Gastroesophageal sphincter (tissue), 4 donors: ENCODE measurements at regions not wholly inside any gene's neighbourhood (a gene's known extent, or its start where the extent isn't known, plus 50 kb on each side); places are given as distances from the start of the nearest gene placed in this dataset.

Source experiments
- ATAC-seq: fragments of 150-250 bp; one replicate; pipeline ENCODE4 v1.9.1; 2016; ENCODE audit warnings: mild to moderate bottlenecking, moderate library complexity
- H3K27ac ChIP-seq, 4 donors: fragments of 200-600 bp; sonication (generic) in 3 of 4; 1 replicate in 3 of 4; 2 replicates in 1 of 4; pipeline ENCODE4 v1.5.1; 2016 to 2019
- H3K27me3 ChIP-seq: fragments of 200-600 bp; sonication (generic); one replicate; pipeline ENCODE4 v1.5.1; 2019
- H3K36me3 ChIP-seq, 2 donors: fragments of 200-600 bp; sonication (generic); one replicate each; pipeline ENCODE4 v1.5.1; 2019; ENCODE audit warnings: control low read depth in 1 of 2
- H3K4me1 ChIP-seq, 3 donors: fragments of 200-600 bp; sonication (generic); 1 replicate in 2 of 3; 2 replicates in 1 of 3; pipeline ENCODE4 v1.5.1; 2016 to 2019; ENCODE audit warnings: control low read depth in 2 of 3
- H3K4me3 ChIP-seq, 2 donors: fragments of 200-600 bp; sonication (generic); one replicate each; pipeline ENCODE4 v1.5.1; 2019; ENCODE audit warnings: mild to moderate bottlenecking in 1 of 2, moderate library complexity in 1 of 2
- H3K9me3 ChIP-seq, 3 donors: fragments of 200-600 bp; sonication (generic); one replicate each; pipeline ENCODE4 v1.5.1; 2017 to 2019; ENCODE audit warnings: control low read depth in 2 of 3
- EP300 ChIP-seq: sonication (generic); formaldehyde crosslinking; IDR thresholded peaks from one replicate; pipeline ENCODE4 v1.6.1; 2017; ENCODE audit warnings: antibody characterized with exemption, mild to moderate bottlenecking
- POLR2A ChIP-seq, 2 donors: fragments of 450-650 bp; IDR thresholded peaks; one replicate each; pipeline ENCODE4 v1.6.1; 2017; ENCODE audit warnings: antibody characterized with exemption in 2 of 2, mild to moderate bottlenecking in 2 of 2, moderate library complexity in 1 of 2
- POLR2AphosphoS5 ChIP-seq: sonication (generic); formaldehyde crosslinking; IDR thresholded peaks from one replicate; pipeline ENCODE4 v1.6.1; 2017; ENCODE audit warnings: antibody characterized with exemption
- WGBS, 2 donors: methylation state at CpG; one replicate each; pipeline ENCODE4 v1.1.5; 2018; ENCODE audit warnings: low coverage in 1 of 2; 5-methylcytosine and 5-hydroxymethylcytosine counted together
- TF ChIP-seq, protein P1 (sequence below), 4 experiments: fragments of 200-600 bp in 2 of 4; fragments of 450-650 bp in 2 of 4; sonication (generic) in 1 of 4; IDR thresholded peaks; one replicate each; pipeline ENCODE4 v1.5.1; 2017 to 2019; ENCODE audit warnings: antibody characterized with exemption in 4 of 4, mild to moderate bottlenecking in 2 of 4, moderate library complexity in 2 of 4

DNA sequence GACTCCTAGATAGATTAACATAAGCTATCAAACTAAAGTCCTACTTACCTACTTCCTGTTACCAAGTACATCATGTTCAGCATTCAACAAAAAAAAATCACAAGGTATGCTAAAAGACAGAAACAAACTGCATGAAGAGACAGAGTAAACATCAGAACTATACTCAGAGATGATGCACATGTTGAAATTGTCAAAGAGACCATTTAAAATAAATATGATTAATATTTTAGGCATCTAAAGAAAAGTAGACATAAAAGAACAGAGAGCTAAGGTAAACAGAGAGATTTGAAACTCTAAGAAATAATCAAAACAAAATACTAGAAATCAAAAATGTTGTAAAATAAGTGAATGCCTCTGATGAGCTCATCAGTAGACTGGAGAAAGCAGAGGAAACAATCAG is 224.8 kb upstream of the STAC start:
- no peak for ATAC-seq
- no peak overlapping the region for H3K4me3 ChIP-seq
- H3K9me3 ChIP-seq: no peaks in the 10 kb centered on the region
- H3K27ac ChIP-seq: no peak overlapping the region
- H3K36me3 ChIP-seq: no peaks in the 10 kb centered on the region
- H3K4me1 ChIP-seq: no peaks in the 10 kb centered on the region
- H3K27me3 ChIP-seq: no peaks in the 10 kb centered on the region
- TF ChIP-seq POLR2A (IDR thresholded peaks at IDR 0.05): no peak
- TF ChIP-seq, protein P1, sequence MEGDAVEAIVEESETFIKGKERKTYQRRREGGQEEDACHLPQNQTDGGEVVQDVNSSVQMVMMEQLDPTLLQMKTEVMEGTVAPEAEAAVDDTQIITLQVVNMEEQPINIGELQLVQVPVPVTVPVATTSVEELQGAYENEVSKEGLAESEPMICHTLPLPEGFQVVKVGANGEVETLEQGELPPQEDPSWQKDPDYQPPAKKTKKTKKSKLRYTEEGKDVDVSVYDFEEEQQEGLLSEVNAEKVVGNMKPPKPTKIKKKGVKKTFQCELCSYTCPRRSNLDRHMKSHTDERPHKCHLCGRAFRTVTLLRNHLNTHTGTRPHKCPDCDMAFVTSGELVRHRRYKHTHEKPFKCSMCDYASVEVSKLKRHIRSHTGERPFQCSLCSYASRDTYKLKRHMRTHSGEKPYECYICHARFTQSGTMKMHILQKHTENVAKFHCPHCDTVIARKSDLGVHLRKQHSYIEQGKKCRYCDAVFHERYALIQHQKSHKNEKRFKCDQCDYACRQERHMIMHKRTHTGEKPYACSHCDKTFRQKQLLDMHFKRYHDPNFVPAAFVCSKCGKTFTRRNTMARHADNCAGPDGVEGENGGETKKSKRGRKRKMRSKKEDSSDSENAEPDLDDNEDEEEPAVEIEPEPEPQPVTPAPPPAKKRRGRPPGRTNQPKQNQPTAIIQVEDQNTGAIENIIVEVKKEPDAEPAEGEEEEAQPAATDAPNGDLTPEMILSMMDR (IDR thresholded peaks at IDR 0.05): no peak
- TF ChIP-seq EP300: no peak
- TF ChIP-seq POLR2AphosphoS5: no peak

DNA sequence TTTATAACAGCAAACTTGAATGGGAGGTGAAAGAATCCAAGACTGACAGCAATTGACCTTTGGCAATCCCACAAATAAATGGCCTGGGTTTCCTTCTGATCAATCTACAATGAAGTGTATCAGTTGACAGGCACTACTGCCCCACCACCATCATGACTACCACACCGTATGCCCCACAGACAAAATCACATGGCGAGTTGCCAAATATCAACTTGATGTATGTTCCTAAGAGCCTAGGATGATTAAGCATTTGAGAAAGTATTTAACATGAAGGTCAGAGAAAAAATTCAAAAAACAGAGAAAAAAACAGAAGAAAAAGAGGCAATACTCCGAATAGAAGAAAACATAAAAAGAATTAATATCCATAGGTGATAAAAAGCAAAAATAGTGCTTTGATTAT is 215.9 kb upstream of the STAC start:
- Histone ChIP-seq H3K9me3 (no peaks in the 10 kb centered on the region), H3K4me1 (no peaks in the 10 kb centered on the region), H3K36me3 (no peaks in the 10 kb centered on the region), H3K4me3 (no peak overlapping the region), H3K27ac (no peak overlapping the region), H3K27me3 (no peaks in the 10 kb centered on the region)
- no peak for ATAC-seq
- 51 to 52% methylated on average over 3 of the region's 3 CpGs for WGBS, 2 donors
- TF ChIP-seq POLR2AphosphoS5 (no peak), EP300 (no peak), POLR2A (IDR thresholded peaks at IDR 0.05) (no peak)
- TF ChIP-seq, protein P1 (IDR thresholded peaks at IDR 0.05): no peak

DNA sequence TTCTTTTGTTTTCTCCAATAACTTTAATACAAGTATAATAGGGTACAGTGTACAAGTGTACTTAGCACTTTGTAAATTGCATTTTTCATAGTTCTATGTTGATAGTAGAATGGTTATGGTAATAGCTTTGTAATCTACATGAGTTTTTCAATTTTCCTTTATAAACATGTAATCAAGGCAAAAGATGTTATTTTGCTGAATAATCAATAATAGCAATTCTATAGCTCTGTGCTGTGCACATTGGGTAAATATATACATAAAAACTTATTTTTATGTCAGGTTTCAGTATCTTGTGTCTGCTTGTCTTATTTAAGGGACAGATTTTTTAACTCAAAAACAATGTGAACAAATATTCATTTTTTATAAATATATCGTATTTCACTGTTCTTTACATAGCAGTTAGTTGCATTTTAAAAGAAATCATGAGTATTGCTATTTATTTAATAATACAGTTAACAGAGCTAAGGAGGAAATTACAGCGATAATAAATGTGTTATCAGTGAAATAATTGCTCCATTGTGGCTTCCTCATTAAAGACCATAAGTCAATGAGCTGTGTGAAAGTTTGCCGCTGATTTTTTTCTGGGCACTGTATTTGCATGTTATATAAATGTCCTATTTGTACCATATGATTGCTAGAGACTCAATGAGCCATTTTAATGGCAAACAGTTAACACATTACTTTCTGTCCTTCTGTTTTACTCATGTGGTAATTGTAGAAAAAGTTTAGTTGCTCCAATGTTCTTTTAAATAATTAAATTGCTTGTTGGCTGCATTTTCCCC is 214.6 kb upstream of the STAC start:
- Histone ChIP-seq H3K36me3 (no peaks in the 10 kb centered on the region), H3K4me3 (no peak overlapping the region), H3K9me3 (no peaks in the 10 kb centered on the region), H3K27ac (no peak overlapping the region), H3K27me3 (no peaks in the 10 kb centered on the region), H3K4me1 (no peaks in the 10 kb centered on the region)
- no peak for ATAC-seq
- TF ChIP-seq, protein P1 (IDR thresholded peaks at IDR 0.05): no peak
- TF ChIP-seq EP300 (no peak), POLR2A (IDR thresholded peaks at IDR 0.05) (no peak), POLR2AphosphoS5 (no peak)
- 64 to 74% methylated on average over 3 of the region's 3 CpGs for WGBS, 2 donors

DNA sequence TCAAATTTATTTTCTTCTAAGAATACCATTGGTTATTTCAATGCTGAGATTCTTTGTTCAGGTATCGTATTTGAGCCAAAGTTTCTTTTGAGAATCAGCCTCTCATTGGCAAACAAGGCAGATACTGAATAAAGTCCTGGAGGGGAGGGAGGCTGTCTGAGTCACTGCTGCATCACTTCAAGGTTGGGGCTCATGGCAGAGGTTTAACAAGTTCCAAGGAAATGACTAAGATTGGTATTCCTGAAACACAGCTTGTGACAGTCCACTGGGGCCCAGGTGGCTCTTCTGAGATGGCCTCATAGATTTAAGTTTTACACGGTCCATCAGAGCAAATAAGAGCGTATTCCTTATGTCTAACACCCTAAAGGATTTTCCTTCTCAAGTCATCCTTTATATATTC is 213.8 kb upstream of the STAC start:
- TF ChIP-seq POLR2AphosphoS5: no peak
- TF ChIP-seq POLR2A (IDR thresholded peaks at IDR 0.05): no peak
- TF ChIP-seq, protein P1 (IDR thresholded peaks at IDR 0.05): no peak
- TF ChIP-seq EP300: no peak
- no peak overlapping the region for H3K4me3 ChIP-seq
- H3K27ac ChIP-seq: no peak overlapping the region
- H3K36me3 ChIP-seq: no peaks in the 10 kb centered on the region
- no peak for ATAC-seq
- H3K9me3 ChIP-seq: no peaks in the 10 kb centered on the region
- 87 to 92% methylated on average over 2 to 3 of the region's 3 CpGs for WGBS, 2 donors
- H3K4me1 ChIP-seq: no peaks in the 10 kb centered on the region
- H3K27me3 ChIP-seq: no peaks in the 10 kb centered on the region

DNA sequence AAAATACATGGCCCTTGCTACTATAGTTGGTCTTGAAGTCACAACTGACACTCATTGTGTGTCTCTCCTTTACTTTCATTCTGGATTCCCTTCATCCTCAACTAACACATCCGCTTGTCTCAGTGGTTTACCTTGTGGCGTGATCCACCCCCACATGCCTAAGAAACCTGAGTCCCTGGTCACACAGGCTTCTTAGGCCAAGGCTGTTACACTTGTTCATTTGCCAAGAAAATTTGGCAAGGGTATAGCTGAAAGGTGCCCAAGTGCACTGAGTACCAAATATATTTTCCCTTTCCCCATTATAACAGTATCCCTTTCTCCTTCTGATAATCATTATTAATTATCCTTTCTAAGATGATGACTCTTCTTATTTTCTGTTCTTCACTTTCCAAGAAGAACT is 207.6 kb upstream of the STAC start:
- TF ChIP-seq POLR2A (IDR thresholded peaks at IDR 0.05): no peak
- TF ChIP-seq POLR2AphosphoS5: no peak
- no peak for TF ChIP-seq EP300
- TF ChIP-seq, protein P1 (IDR thresholded peaks at IDR 0.05): no peak
- no peaks in the 10 kb centered on the region for H3K9me3 ChIP-seq
- 82 to 100% methylated on average over 1 to 2 of the region's 2 CpGs for WGBS, 2 donors
- H3K4me3 ChIP-seq: no peak overlapping the region
- H3K27ac ChIP-seq: no peak overlapping the region
- no peaks in the 10 kb centered on the region for H3K27me3 ChIP-seq
- no peaks in the 10 kb centered on the region for H3K36me3 ChIP-seq
- no peak for ATAC-seq
- H3K4me1 ChIP-seq: no peaks in the 10 kb centered on the region
